BJ (cell line): ENCODE measurements at regions not wholly inside any gene's neighbourhood (a gene's known extent, or its start where the extent isn't known, plus 50 kb on each side); places are given as distances from the start of the nearest gene placed in this dataset.
"Not testable (repeated sequence)": the region's sequence is repeated elsewhere in the genome, so short reads cannot be mapped to it uniquely, and the experiment has no call there.

Source experiments
- CTCF ChIA-PET: fragments of 350-600 bp; formaldehyde crosslinking; extraction: SDS; loops from one replicate; lab custom pipeline; 2021; ENCODE audit warnings: antibody characterized with exemption, inconsistent platforms; lab: Yijun Ruan, JAX
- POLR2A ChIA-PET: fragments of 300-600 bp; sonication (Branson Sonifier 250); formaldehyde crosslinking; extraction: SDS; loops from one replicate; lab custom pipeline; 2021; ENCODE audit warnings: antibody characterized with exemption; lab: Charles Lee
- DNase-seq: peaks from one replicate; pipeline ENCODE4 v3.0.0-alpha.2; 2011; ENCODE audit warnings: low read depth
- H3K27me3 ChIP-seq: 2 replicates; pipeline ENCODE4 v1.6.0; 2011; ENCODE audit warnings: low read length; ENCODE audit not compliant: control insufficient read depth, insufficient read depth
- H3K36me3 ChIP-seq: 2 replicates; pipeline ENCODE4 v1.5.1; 2011; ENCODE audit warnings: low read length; ENCODE audit not compliant: control insufficient read depth, insufficient read depth
- H3K4me3 ChIP-seq: 2 replicates; pipeline ENCODE4 v1.5.1; 2011; ENCODE audit warnings: low read depth, mild to moderate bottlenecking, control low read depth, low read length
- TF ChIP-seq, protein P1 (sequence below): IDR thresholded peaks from 2 replicates; pipeline ENCODE4 v1.5.1; 2011; ENCODE audit warnings: low read depth, mild to moderate bottlenecking, control low read depth, inconsistent platforms, low read length, moderate library complexity; ENCODE audit not compliant: insufficient read depth

DNA sequence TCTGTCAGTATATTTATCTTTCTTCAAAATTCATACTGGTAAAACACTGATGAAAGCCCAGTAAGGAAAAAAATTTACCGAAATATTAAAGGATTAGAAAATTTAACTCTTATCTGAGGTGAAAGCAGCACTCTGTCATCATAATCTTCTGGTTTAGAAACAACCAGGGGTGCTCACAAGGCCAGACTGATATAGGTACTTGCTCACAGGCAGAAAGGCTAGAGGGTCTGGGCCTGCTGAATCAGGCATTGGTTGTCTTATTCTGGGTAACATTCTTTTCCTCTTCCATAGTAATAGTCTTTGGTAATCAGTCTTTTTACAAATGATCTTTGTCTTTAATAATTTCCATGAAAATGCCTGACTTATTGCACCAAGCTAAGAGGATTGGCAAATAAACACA is 221.4 kb upstream of the TFPI start:
- Histone ChIP-seq H3K4me3 (no peak overlapping the region), H3K36me3 (no peaks in the 10 kb centered on the region), H3K27me3 (no peaks in the 10 kb centered on the region)
- TF ChIP-seq, protein P1, sequence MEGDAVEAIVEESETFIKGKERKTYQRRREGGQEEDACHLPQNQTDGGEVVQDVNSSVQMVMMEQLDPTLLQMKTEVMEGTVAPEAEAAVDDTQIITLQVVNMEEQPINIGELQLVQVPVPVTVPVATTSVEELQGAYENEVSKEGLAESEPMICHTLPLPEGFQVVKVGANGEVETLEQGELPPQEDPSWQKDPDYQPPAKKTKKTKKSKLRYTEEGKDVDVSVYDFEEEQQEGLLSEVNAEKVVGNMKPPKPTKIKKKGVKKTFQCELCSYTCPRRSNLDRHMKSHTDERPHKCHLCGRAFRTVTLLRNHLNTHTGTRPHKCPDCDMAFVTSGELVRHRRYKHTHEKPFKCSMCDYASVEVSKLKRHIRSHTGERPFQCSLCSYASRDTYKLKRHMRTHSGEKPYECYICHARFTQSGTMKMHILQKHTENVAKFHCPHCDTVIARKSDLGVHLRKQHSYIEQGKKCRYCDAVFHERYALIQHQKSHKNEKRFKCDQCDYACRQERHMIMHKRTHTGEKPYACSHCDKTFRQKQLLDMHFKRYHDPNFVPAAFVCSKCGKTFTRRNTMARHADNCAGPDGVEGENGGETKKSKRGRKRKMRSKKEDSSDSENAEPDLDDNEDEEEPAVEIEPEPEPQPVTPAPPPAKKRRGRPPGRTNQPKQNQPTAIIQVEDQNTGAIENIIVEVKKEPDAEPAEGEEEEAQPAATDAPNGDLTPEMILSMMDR, result no peak
- ChIA-PET POLR2A (no interaction called here), CTCF (no interaction called here)
- DNase-seq, result no peak

DNA sequence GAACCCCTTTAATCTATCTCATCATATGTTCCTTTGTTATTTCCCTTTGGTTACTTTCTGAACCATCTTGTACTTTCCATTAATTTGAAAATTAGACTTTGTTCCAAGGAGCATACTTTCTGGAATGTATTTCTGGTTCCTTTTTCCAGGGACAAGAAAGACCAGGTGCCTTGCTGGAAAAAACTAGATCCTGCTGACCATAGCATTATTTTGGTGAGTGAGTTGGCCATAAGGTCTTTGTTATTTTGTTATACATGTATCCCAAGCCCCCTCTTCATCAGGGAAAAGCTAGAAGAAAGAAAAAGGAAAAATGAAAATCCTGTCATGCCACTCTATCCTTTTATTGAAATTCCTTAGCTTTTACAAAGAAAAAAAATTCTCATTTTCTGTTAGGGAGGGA is 228.1 kb upstream of the TFPI start:
- no peak for DNase-seq
- H3K36me3 ChIP-seq, result no peaks in the 10 kb centered on the region
- POLR2A ChIA-PET, result no interaction called here

DNA sequence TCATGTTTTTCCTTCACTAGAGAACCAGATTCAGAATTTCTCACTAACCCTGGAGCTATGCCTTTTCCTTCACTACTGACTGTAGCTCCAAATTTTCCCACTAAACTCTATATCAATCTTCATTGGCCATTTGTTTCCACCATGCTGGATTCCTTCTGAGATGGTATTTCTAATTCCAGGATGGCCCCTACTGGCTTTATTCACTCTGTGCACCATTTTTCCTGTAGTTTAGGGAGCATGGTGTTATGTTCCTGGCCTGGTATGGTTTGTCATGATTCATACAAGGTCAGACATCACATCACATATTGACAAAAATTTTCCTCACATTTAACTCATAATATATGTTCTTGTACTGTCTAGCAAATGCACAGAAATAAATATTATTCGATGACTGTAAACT is 229.2 kb upstream of the TFPI start:
- no peak for DNase-seq
- CTCF ChIA-PET, result interaction anchor here (0.6 to 1.0 kb wide), 4 partner anchors 11 to 284 kb away, joined by 3 read pairs; no protein-coding TSS in a partner anchor
- Histone ChIP-seq H3K4me3 (no peak overlapping the region), H3K27me3 (no peaks in the 10 kb centered on the region), H3K36me3 (no peaks in the 10 kb centered on the region)
- TF ChIP-seq, protein P1, result no peak
- POLR2A ChIA-PET, result no interaction called here

More for the DNA sequence above, 228.1 kb upstream of the TFPI start:
- H3K27me3 ChIP-seq, result no peaks in the 10 kb centered on the region
- no peak overlapping the region for H3K4me3 ChIP-seq
- TF ChIP-seq, protein P1, result no peak
- CTCF ChIA-PET, result interaction anchor here (1.0 kb wide), 1 partner anchor 12 kb away, joined by 3 read pairs; no protein-coding TSS in a partner anchor

DNA sequence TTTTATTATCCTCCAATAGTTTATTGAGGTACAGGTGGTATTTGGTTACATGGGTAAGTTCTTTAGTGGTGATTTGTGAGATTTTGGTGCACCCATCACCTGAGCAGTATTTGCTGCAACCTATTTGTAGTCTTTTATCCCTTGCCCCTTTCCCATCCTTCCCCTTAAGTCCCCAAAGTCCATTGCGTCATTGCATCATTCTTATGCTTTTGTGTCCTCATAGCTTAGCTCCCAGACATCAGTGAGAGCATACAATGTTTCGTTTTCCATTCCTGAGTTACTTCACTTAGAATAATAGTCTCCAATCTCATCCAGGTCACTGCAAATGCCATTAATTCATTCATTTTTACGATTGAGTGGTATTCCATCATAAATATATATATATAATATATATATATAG is 229.9 kb upstream of the TFPI start:
- CTCF ChIA-PET, result not testable (repeated sequence)

DNA sequence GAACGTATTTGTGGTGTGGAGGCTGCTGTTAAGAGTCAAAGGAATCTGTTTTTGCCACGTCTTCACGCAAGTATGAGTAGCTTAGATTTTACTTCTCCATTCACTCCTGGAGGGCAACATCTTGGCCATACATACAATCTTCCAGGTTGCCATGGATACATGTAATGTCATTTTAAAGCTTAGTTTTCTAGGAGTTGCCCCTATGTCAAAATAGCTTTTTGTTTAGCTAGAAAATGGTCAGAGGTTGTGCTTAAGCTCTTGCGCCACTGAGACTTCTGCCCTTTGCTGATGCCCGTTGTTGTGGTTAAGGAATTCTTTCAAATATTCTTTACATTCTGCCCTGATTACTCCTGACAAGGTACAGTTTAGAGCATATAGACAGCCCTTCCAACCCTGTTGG is 245.4 kb upstream of the TFPI start:
- POLR2A ChIA-PET, result no interaction called here
- TF ChIP-seq, protein P1, result no peak
- no peak overlapping the region for H3K4me3 ChIP-seq
- H3K36me3 ChIP-seq, result no peaks in the 10 kb centered on the region
- CTCF ChIA-PET, result no interaction called here
- H3K27me3 ChIP-seq, result no peaks in the 10 kb centered on the region
- DNase-seq, result no peak

More for the DNA sequence above, 229.9 kb upstream of the TFPI start:
- H3K4me3 ChIP-seq, POLR2A ChIA-PET, DNase-seq, H3K36me3 ChIP-seq, H3K27me3 ChIP-seq: not testable (repeated sequence)

DNA sequence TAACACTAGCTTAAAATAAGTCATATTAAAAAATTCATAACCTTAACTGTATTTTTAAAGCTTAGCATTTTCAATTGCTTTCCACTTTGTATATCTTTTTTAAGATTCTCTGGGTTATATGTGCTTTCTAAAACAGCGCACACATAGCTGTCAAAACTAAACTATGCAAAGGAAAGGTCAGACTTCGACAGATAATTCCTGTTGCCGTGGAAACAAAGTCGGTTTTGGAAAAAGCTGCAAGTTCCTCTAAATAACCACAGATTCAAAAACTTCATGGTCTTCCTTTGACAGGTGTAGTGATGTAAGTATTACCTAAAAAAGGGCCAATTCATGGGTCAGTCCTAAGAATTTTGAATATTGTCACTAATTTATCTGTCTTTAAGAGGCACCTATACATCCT is 249.6 kb upstream of the TFPI start:
- no peak overlapping the region for H3K4me3 ChIP-seq
- POLR2A ChIA-PET, result no interaction called here
- H3K27me3 ChIP-seq, result no peaks in the 10 kb centered on the region
- TF ChIP-seq, protein P1, result no peak
- CTCF ChIA-PET, result no interaction called here
- H3K36me3 ChIP-seq, result no peaks in the 10 kb centered on the region
- DNase-seq, result no peak
